HCT116 (cell line): ENCODE measurements at regions not wholly inside any gene's neighbourhood (a gene's known extent, or its start where the extent isn't known, plus 50 kb on each side); places are given as distances from the start of the nearest gene placed in this dataset.

ENCODE experiments used
- ATAC-seq: fragments of 200-7000 bp; cut with Tn5 transposase; 2 replicates; pipeline ENCODE4 v1.9.1; 2020; ENCODE audit warnings: mild to moderate bottlenecking, moderate library complexity
- BruUV-seq: library from RNA; stranded (reverse); fragments of 400-500 nt; replicated peaks from 2 replicates; lab custom pipeline; 2021; lab: Mats Ljungman, UMichigan
- CTCF ChIA-PET: fragments of 300-600 bp; sonication (Branson Sonifier 250); formaldehyde crosslinking; loops from one replicate; lab custom pipeline; 2021; ENCODE audit warnings: antibody characterized with exemption; lab: Charles Lee
- POLR2A ChIA-PET: fragments of 300-600, 350-600 bp; sonication (Branson Sonifier 250); formaldehyde crosslinking; loops from one replicate; lab custom pipeline; 2021; ENCODE audit warnings: antibody characterized with exemption; lab: Charles Lee
- RAD21 ChIA-PET, 2 experiments: fragments of 300-600 bp; sonication (Branson Sonifier 250); formaldehyde crosslinking; loops; one replicate each; lab custom pipeline; 2023; ENCODE audit warnings: low total read pairs in 2 of 2; ENCODE audit not compliant: uncharacterized antibody in 2 of 2, unreplicated experiment in 2 of 2, low non-redundant PET in 1 of 2; lab: Charles Lee
- DNase-seq: peaks from one replicate; pipeline ENCODE4 v3.0.0-alpha.2; 2010; ENCODE audit warnings: low read depth, low spot score
- H2AFZ ChIP-seq: fragments of 200-600 bp; shearing (Covaris generic), sonication (generic); 2 replicates; pipeline ENCODE4 v1.6.1; 2017; ENCODE audit warnings: low read depth, mixed run types, mixed read lengths, antibody characterized with exemption, low read length; ENCODE audit not compliant: poor library complexity, severe bottlenecking
- H3K27ac ChIP-seq: 2 replicates; pipeline ENCODE4 v1.5.1; 2012; ENCODE audit warnings: low read depth, low read length
- H3K27me3 ChIP-seq: fragments of 200-600 bp; sonication (generic); 2 replicates; pipeline ENCODE4 v1.6.1; 2016; ENCODE audit warnings: mixed run types, low read length, mixed read lengths; ENCODE audit not compliant: insufficient read depth
- H3K36me3 ChIP-seq, 2 experiments: fragments of 200-500 bp in 1 of 2; fragments of 200-600 bp in 1 of 2; sonication (Bioruptor generic) in 1 of 2; sonication (generic) in 1 of 2; 2 replicates each; pipeline versions ENCODE4 v1.5.1 to v1.6.1; 2014 to 2016; ENCODE audit warnings: low read length in 2 of 2, inconsistent platforms in 1 of 2, mixed read lengths in 1 of 2, mixed run types in 1 of 2; ENCODE audit not compliant: insufficient read depth in 2 of 2, control insufficient read depth in 1 of 2
- H3K4me1 ChIP-seq, 2 experiments: fragments of 200-600 bp in 1 of 2; sonication (generic) in 1 of 2; 2 replicates each; pipeline versions ENCODE4 v1.5.1 to v1.6.1; 2012 to 2017; ENCODE audit warnings: low read length in 2 of 2, inconsistent platforms in 1 of 2, mild to moderate bottlenecking in 1 of 2, mixed read lengths in 1 of 2, mixed run types in 1 of 2, moderate library complexity in 1 of 2; ENCODE audit not compliant: insufficient read depth in 2 of 2, control insufficient read depth in 1 of 2
- H3K4me2 ChIP-seq: fragments of 200-600 bp; sonication (generic); 2 replicates; pipeline ENCODE4 v1.6.1; 2017; ENCODE audit warnings: mixed run types, low read length, mixed read lengths
- H3K4me3 ChIP-seq, 2 experiments: fragments of 200-600 bp in 1 of 2; sonication (generic) in 1 of 2; replicated peaks in 1 of 2; 2 replicates each; pipeline ENCODE4 v1.5.1; 2011 to 2016; ENCODE audit warnings: low read length in 2 of 2, control low read depth in 1 of 2, low read depth in 1 of 2, mild to moderate bottlenecking in 1 of 2, mixed read lengths in 1 of 2, mixed run types in 1 of 2
- H3K79me2 ChIP-seq: fragments of 200-600 bp; sonication (generic); 2 replicates; pipeline ENCODE4 v1.6.1; 2017; ENCODE audit warnings: mild to moderate bottlenecking, mixed run types, low read length, moderate library complexity, mixed read lengths; ENCODE audit not compliant: insufficient read depth
- H3K9ac ChIP-seq: fragments of 200-600 bp; sonication (generic); 2 replicates; pipeline ENCODE4 v1.6.1; 2016; ENCODE audit warnings: low read length, mixed read lengths
- H3K9me2 ChIP-seq: fragments of 200-600 bp; sonication (generic), shearing (Covaris generic); 2 replicates; pipeline ENCODE4 v1.6.1; 2017; ENCODE audit warnings: mixed run types, mild to moderate bottlenecking, moderate library complexity; ENCODE audit not compliant: insufficient read depth
- H3K9me3 ChIP-seq, 2 experiments: fragments of 200-500 bp in 1 of 2; fragments of 200-600 bp in 1 of 2; sonication (Bioruptor generic) in 1 of 2; sonication (generic) in 1 of 2; 2 replicates each; pipeline ENCODE4 v1.6.1; 2014 to 2017; ENCODE audit warnings: low read length in 2 of 2, mixed read lengths in 2 of 2, inconsistent platforms in 1 of 2, low read depth in 1 of 2, mild to moderate bottlenecking in 1 of 2, mixed run types in 1 of 2, moderate library complexity in 1 of 2; ENCODE audit not compliant: control insufficient read depth in 1 of 2, insufficient read depth in 1 of 2
- H4K20me1 ChIP-seq: fragments of 200-600 bp; sonication (generic), shearing (Covaris generic); 2 replicates; pipeline ENCODE4 v1.6.1; 2017; ENCODE audit warnings: mixed run types, mild to moderate bottlenecking, moderate library complexity; ENCODE audit not compliant: insufficient read depth
- CEBPB ChIP-seq: IDR thresholded peaks from 2 replicates; pipeline ENCODE4 v1.6.1; 2012; ENCODE audit warnings: low read depth
- EGR1 ChIP-seq: IDR thresholded peaks from 2 replicates; pipeline ENCODE4 v1.6.1; 2012; ENCODE audit warnings: low read depth
- JUND ChIP-seq: IDR thresholded peaks from 2 replicates; pipeline ENCODE4 v1.6.1; 2012
- POLR2AphosphoS5 ChIP-seq: IDR thresholded peaks from 2 replicates; pipeline ENCODE4 v1.6.1; 2011; ENCODE audit warnings: mild to moderate bottlenecking, low read depth, low read length, moderate library complexity
- REST ChIP-seq: IDR thresholded peaks from 2 replicates; pipeline ENCODE4 v1.6.1; 2012; ENCODE audit warnings: low read depth
- SP1 ChIP-seq: IDR thresholded peaks from 2 replicates; pipeline ENCODE4 v1.6.1; 2012; ENCODE audit warnings: low read depth
- YY1 ChIP-seq: IDR thresholded peaks from 2 replicates; pipeline ENCODE4 v1.6.1; 2011; ENCODE audit warnings: low read length, low read depth, moderate library complexity, mild to moderate bottlenecking; ENCODE audit not compliant: insufficient replicate concordance; ENCODE audit errors: extremely low read depth
- ZBTB33 ChIP-seq: IDR thresholded peaks from 2 replicates; pipeline ENCODE4 v1.6.1; 2011; ENCODE audit warnings: mild to moderate bottlenecking, low read length, moderate library complexity; ENCODE audit not compliant: insufficient replicate concordance; ENCODE audit errors: extremely low read depth
- ZNF274 ChIP-seq: fragments of 200-500 bp; sonication (Bioruptor generic); IDR thresholded peaks from 2 replicates; pipeline ENCODE4 v1.6.1; 2014; ENCODE audit warnings: mild to moderate bottlenecking, low read depth, low read length, inconsistent platforms
- intact Hi-C: fragments of 100-400 bp; cut with micrococcal nuclease; formaldehyde crosslinking; loops from 2 replicates; pipeline ENCODE4 v1.10.0; 2022

DNA sequence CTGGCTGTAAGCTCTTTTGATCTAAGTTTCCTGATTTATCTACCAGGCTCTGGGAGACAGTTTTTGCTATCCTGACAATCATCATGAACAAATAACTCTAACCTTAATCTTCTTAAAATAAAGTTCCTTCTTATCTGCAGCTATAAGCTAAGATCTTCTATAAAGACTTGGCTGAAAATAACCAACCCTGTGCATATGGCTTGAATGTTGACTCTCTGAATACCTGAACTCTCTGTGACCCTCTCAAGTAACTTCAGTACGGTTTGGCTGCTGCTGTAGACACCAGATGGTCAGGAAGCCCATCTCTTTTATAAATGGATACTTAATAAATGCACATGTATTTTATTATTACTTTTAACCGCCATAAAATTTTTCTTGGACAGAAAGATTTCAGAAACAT, 412.4 kb upstream of the CBLB start:
- intact Hi-C loops: no loop called here
- ChIA-PET POLR2A (no interaction called here), RAD21 (no interaction called here), CTCF (no interaction called here)
- H3K4me3 ChIP-seq: no peak overlapping the region
- H3K27me3 ChIP-seq: no peaks in the 10 kb centered on the region
- ATAC-seq (no peak), DNase-seq (no peak)
- no peak overlapping the region for H3K9ac ChIP-seq
- no peak overlapping the region for H2AFZ ChIP-seq
- no peak for TF ChIP-seq SP1
- no peaks in the 10 kb centered on the region for H3K36me3 ChIP-seq
- no peaks in the 10 kb centered on the region for H4K20me1 ChIP-seq
- no peaks in the 10 kb centered on the region for H3K79me2 ChIP-seq
- no peaks in the 10 kb centered on the region for H3K9me3 ChIP-seq
- H3K9me2 ChIP-seq: no peaks in the 10 kb centered on the region
- H3K27ac ChIP-seq: no peak overlapping the region
- H3K4me2 ChIP-seq: no peak overlapping the region
- no peaks in the 10 kb centered on the region for H3K4me1 ChIP-seq
- BruUV-seq: no TSS peak

DNA sequence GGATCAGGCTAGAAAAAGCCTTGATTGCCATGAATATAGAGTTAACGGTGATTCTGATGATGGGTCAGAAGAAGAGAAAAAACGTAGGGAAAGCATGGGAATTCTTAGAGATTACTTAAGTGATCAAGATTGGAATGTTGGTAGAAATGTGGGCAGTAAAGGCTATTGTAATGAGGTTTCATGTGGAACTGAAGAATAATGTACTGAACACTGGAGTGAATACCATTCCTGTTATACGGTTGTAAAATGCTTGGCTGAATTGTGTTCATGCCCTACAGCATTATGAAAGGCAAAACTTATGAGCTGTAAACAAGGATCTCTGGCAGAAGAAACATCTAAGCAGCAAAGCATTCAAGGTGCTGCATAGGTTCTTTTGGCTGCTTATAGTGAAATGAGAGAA, 414.1 kb upstream of the CBLB start:
- RAD21 ChIA-PET: no interaction called here
- no TSS peak for BruUV-seq

More for the DNA sequence above, 414.1 kb upstream of the CBLB start:
- H3K9me3 ChIP-seq: no peaks in the 10 kb centered on the region
- ATAC-seq (no peak), DNase-seq (no peak)
- H3K9ac ChIP-seq: no peak overlapping the region
- H3K4me3 ChIP-seq: no peak overlapping the region
- no peak overlapping the region for H3K4me2 ChIP-seq
- intact Hi-C loops: no loop called here
- H3K9me2 ChIP-seq: no peaks in the 10 kb centered on the region
- no peak overlapping the region for H3K27ac ChIP-seq
- no peaks in the 10 kb centered on the region for H3K79me2 ChIP-seq
- H4K20me1 ChIP-seq: no peaks in the 10 kb centered on the region
- TF ChIP-seq CEBPB (no peak), EGR1 (no peak), SP1 (no peak), JUND (no peak), YY1 (no peak), ZBTB33 (no peak), ZNF274 (no peak), POLR2AphosphoS5 (no peak), REST (no peak)
- no peaks in the 10 kb centered on the region for H3K4me1 ChIP-seq
- no peaks in the 10 kb centered on the region for H3K27me3 ChIP-seq
- ChIA-PET POLR2A (no interaction called here), CTCF (no interaction called here)
- H3K36me3 ChIP-seq: no peaks in the 10 kb centered on the region
- H2AFZ ChIP-seq: no peak overlapping the region
